Uterus (tissue), 3 donors: ENCODE measurements at regions not wholly inside any gene's neighbourhood (a gene's known extent, or its start where the extent isn't known, plus 50 kb on each side); places are given as distances from the start of the nearest gene placed in this dataset.

ENCODE experiments used
- DNase-seq, 2 donors: peaks; one replicate each; pipeline ENCODE4 v3.0.0-alpha.2; 2019 to 2020
- H3K27ac ChIP-seq, 2 donors: fragments of 200-600 bp; sonication (generic); 1 replicate in 1 of 2; 2 replicates in 1 of 2; pipeline ENCODE4 v1.5.1; 2016 to 2018
- H3K27me3 ChIP-seq, 2 donors: fragments of 200-600 bp; sonication (generic); one replicate each; pipeline ENCODE4 v1.5.1; 2018 to 2019; ENCODE audit warnings: control low read depth in 1 of 2
- H3K36me3 ChIP-seq, 2 donors: fragments of 200-600 bp; sonication (generic); one replicate each; pipeline ENCODE4 v1.5.1; 2019; ENCODE audit warnings: control low read depth in 1 of 2
- H3K4me1 ChIP-seq, 2 donors: fragments of 200-600 bp; sonication (generic); one replicate each; pipeline ENCODE4 v1.5.1; 2018 to 2019; ENCODE audit warnings: control low read depth in 1 of 2
- H3K4me3 ChIP-seq, 2 donors: fragments of 200-600 bp; sonication (generic); 1 replicate in 1 of 2; 2 replicates in 1 of 2; pipeline ENCODE4 v1.5.1; 2018 to 2019; ENCODE audit warnings: mild to moderate bottlenecking in 1 of 2
- H3K9me3 ChIP-seq, 2 donors: fragments of 200-600 bp; sonication (generic); one replicate each; pipeline ENCODE4 v1.5.1; 2019; ENCODE audit warnings: control low read depth in 1 of 2
- CTCF ChIP-seq, 4 experiments: fragments of 200-600 bp in 2 of 4; fragments of 450-650 bp in 2 of 4; sonication (generic) in 2 of 4; IDR thresholded peaks; one replicate each; pipeline ENCODE4 v1.5.1; 2016 to 2019; ENCODE audit warnings: antibody characterized with exemption in 4 of 4, mild to moderate bottlenecking in 2 of 4, moderate library complexity in 1 of 4
- POLR2A ChIP-seq, 2 donors: fragments of 450-650 bp; IDR thresholded peaks; one replicate each; pipeline ENCODE4 v1.6.1; 2016; ENCODE audit warnings: antibody characterized with exemption in 2 of 2, mild to moderate bottlenecking in 1 of 2, moderate library complexity in 1 of 2
- intact Hi-C: fragments of 100-400 bp; cut with DNase I; formaldehyde crosslinking; loops from one replicate; pipeline ENCODE4 v1.15.1; 2023; ENCODE audit warnings: low total_unique reads
- donor health status: DM: yes; HTN: yes; CAD: no.

DNA sequence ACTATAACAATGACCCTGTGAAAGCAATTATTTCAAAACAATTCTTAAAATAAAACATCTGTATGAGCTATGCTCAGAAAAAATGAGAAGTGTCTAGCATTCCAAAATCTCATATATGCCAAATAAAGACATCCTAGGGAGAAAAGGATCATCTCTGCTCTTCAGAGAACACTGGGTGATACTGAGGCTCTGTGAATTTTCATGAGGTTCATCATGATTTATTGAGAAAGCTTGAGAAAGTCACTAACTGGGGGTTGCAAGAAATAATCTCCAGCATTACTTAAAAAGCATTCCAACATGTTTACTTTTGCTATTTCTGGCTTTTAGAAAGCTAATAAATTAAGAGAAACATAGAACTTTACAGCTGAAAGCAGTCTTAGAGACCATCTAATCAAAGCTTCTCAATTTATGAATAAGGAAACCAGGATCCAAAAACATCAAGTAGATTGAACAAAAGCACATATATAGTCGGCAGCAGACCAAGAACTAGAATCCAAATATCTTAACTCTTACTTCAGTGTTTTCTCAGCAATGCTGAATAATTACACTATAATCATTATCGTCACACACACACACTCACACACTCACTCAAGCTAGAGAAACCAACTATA lies 372.8 kb downstream of the NR2F1-AS1 start:
- no peaks in the 10 kb centered on the region for H3K9me3 ChIP-seq
- DNase-seq: no peak
- H3K4me3 ChIP-seq: no peak overlapping the region
- no peaks in the 10 kb centered on the region for H3K27me3 ChIP-seq
- H3K27ac ChIP-seq: peak overlapping the region; percentile 70 to 79
- no peaks in the 10 kb centered on the region for H3K36me3 ChIP-seq
- intact Hi-C loops: no loop called here
- TF ChIP-seq CTCF (IDR thresholded peaks at IDR 0.05): no peak
- TF ChIP-seq POLR2A (IDR thresholded peaks at IDR 0.05): no peak
- H3K4me1 ChIP-seq: no peaks in the 10 kb centered on the region

GRCh38 chr5:93206203-93206602 lies 374.8 kb downstream of the NR2F1-AS1 start:
- Histone ChIP-seq H3K36me3 (no peaks in the 10 kb centered on the region), H3K4me1 (no peaks in the 10 kb centered on the region), H3K27me3 (no peaks in the 10 kb centered on the region), H3K27ac (peak overlapping the region; percentile 70 to 79), H3K4me3 (no peak overlapping the region), H3K9me3 (no peaks in the 10 kb centered on the region)
- no peak for DNase-seq
- TF ChIP-seq CTCF (IDR thresholded peaks at IDR 0.05) (no peak), POLR2A (IDR thresholded peaks at IDR 0.05) (no peak)
- intact Hi-C loops: no loop called here

GRCh38 chr5:93201061-93201460 lies 380.0 kb downstream of the NR2F1-AS1 start:
- H3K36me3 ChIP-seq: no peaks in the 10 kb centered on the region
- TF ChIP-seq CTCF (IDR thresholded peaks at IDR 0.05) (no peak), POLR2A (IDR thresholded peaks at IDR 0.05) (no peak)
- H3K4me3 ChIP-seq: no peak overlapping the region
- peaks cover 0 to 7% of the 10 kb centered on the region in 2 donors for H3K4me1 ChIP-seq
- peak overlapping the region; percentile 62 to 63 for H3K27ac ChIP-seq
- no peaks in the 10 kb centered on the region for H3K9me3 ChIP-seq
- no peak for DNase-seq
- no peaks in the 10 kb centered on the region for H3K27me3 ChIP-seq
- intact Hi-C loops: no loop called here

DNA sequence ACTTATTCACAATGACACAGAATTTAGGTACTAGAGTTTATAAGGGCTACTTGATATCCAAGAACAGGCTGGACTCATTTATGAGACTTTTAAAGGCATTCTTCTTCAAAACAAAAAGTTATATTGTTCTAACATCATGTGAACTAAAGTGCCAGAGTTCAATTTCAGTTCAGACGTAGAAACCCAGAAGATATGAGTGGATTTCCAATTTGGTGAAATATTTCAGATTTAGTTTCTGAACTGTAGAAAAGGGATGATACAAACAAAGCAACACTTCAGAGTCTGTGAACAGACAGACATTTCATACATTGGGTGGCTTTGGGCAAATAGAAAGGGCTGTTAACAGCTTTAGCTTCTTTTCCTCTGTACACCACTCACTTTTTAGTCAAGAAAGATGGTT lies 384.0 kb downstream of the NR2F1-AS1 start:
- Histone ChIP-seq H3K27me3 (no peaks in the 10 kb centered on the region), H3K36me3 (no peaks in the 10 kb centered on the region), H3K9me3 (no peaks in the 10 kb centered on the region), H3K27ac (no peak overlapping the region), H3K4me1 (peaks cover 0 to 7% of the 10 kb centered on the region in 2 donors), H3K4me3 (no peak overlapping the region)
- no peak for DNase-seq
- no peak for TF ChIP-seq CTCF (IDR thresholded peaks at IDR 0.05)
- no peak for TF ChIP-seq POLR2A (IDR thresholded peaks at IDR 0.05)
- intact Hi-C loops: no loop called here

- Histone ChIP-seq H3K36me3 (no peaks in the 10 kb centered on the region), H3K27me3 (no peaks in the 10 kb centered on the region), H3K4me1 (no peaks in the 10 kb centered on the region), H3K4me3 (no peak overlapping the region), H3K27ac (no peak overlapping the region), H3K9me3 (no peaks in the 10 kb centered on the region)
- TF ChIP-seq POLR2A (IDR thresholded peaks at IDR 0.05): no peak
- no peak for TF ChIP-seq CTCF (IDR thresholded peaks at IDR 0.05)
- intact Hi-C loops: no loop called here
- no peak for DNase-seq
Observed at GRCh38 chr5:93193431-93194347, 387.3 kb downstream of the NR2F1-AS1 start.
